ENCODE measurements at regions not wholly inside any gene's neighbourhood (a gene's known extent, or its start where the extent isn't known, plus 50 kb on each side); places are given as distances from the start of the nearest gene placed in this dataset.

- no peaks in the 10 kb centered on the region for H3K4me1 ChIP-seq (ENCODE audit: control insufficient read depth in 5 of 5, insufficient read depth in 5 of 5, low read length in 5 of 5)
- no peak overlapping the region for H3K4me3 ChIP-seq
- H3K9me3 ChIP-seq (ENCODE audit: control insufficient read depth in 4 of 4, insufficient read depth in 3 of 4, low read length in 3 of 4), result no peaks in the 10 kb centered on the region
- H3K27ac ChIP-seq (ENCODE audit: low read depth in 1 of 2, low read length in 1 of 2), result no peak overlapping the region
- DNase-seq (no peak), ATAC-seq (ENCODE audit: insufficient read depth, low FRiP score) (no peak)
- no peak overlapping the region for H3K9ac ChIP-seq (ENCODE audit: insufficient read depth in 1 of 2, low read length in 2 of 2)
- H3K27me3 ChIP-seq (ENCODE audit: control insufficient read depth in 3 of 3, insufficient read depth in 3 of 3, low read length in 2 of 3), result no peaks in the 10 kb centered on the region
- no peak for TF ChIP-seq CTCF (IDR thresholded peaks at IDR 0.05; ENCODE audit: control extremely low read depth, extremely low read depth)
- no peaks in the 10 kb centered on the region for H3K36me3 ChIP-seq (ENCODE audit: control insufficient read depth in 4 of 4, insufficient read depth in 4 of 4, low read length in 4 of 4)
- 52 to 68% methylated on average over 4 of the region's 4 CpGs for whole genome bisulfite sequencing, 2 donors
Observed at GRCh38 chr2:220335591-220335915, 708.1 kb downstream of the SLC4A3 start.

- 52 to 73% methylated on average over 2 of the region's 2 CpGs for WGBS, 2 donors
- no peaks in the 10 kb centered on the region for H3K27me3 ChIP-seq (ENCODE audit: control insufficient read depth in 3 of 3, insufficient read depth in 3 of 3, low read length in 2 of 3)
- no peak overlapping the region for H3K4me3 ChIP-seq
- DNase-seq, result no peak
- no peak for TF ChIP-seq CTCF (IDR thresholded peaks at IDR 0.05; ENCODE audit: control extremely low read depth, extremely low read depth)
- no peaks in the 10 kb centered on the region for H3K36me3 ChIP-seq (ENCODE audit: control insufficient read depth in 4 of 4, insufficient read depth in 4 of 4, low read length in 4 of 4)
- ATAC-seq (ENCODE audit: insufficient read depth, low FRiP score), result no peak
- H3K27ac ChIP-seq (ENCODE audit: low read depth in 1 of 2, low read length in 1 of 2), result no peak overlapping the region
- no peaks in the 10 kb centered on the region for H3K9me3 ChIP-seq (ENCODE audit: control insufficient read depth in 4 of 4, insufficient read depth in 3 of 4, low read length in 3 of 4)
- H3K9ac ChIP-seq (ENCODE audit: insufficient read depth in 1 of 2, low read length in 2 of 2), result no peak overlapping the region
- H3K4me1 ChIP-seq (ENCODE audit: control insufficient read depth in 5 of 5, insufficient read depth in 5 of 5, low read length in 5 of 5), result no peaks in the 10 kb centered on the region
Observed at GRCh38 chr2:220336771-220337170, 709.3 kb downstream of the SLC4A3 start.

- ATAC-seq (ENCODE audit: insufficient read depth, low FRiP score), result no peak
- no peak overlapping the region for H3K27ac ChIP-seq (ENCODE audit: low read depth in 1 of 2, low read length in 1 of 2)
- no peak overlapping the region for H3K4me3 ChIP-seq
- DNase-seq, result no peak
- H3K4me1 ChIP-seq (ENCODE audit: control insufficient read depth in 5 of 5, insufficient read depth in 5 of 5, low read length in 5 of 5), result no peaks in the 10 kb centered on the region
- no peak for TF ChIP-seq CTCF (IDR thresholded peaks at IDR 0.05; ENCODE audit: control extremely low read depth, extremely low read depth)
- no peak overlapping the region for H3K9ac ChIP-seq (ENCODE audit: insufficient read depth in 1 of 2, low read length in 2 of 2)
- WGBS, 2 donors, result 74 to 76% methylated on average over 2 of the region's 2 CpGs
- H3K36me3 ChIP-seq (ENCODE audit: control insufficient read depth in 4 of 4, insufficient read depth in 4 of 4, low read length in 4 of 4), result no peaks in the 10 kb centered on the region
- H3K9me3 ChIP-seq (ENCODE audit: control insufficient read depth in 4 of 4, insufficient read depth in 3 of 4, low read length in 3 of 4), result no peaks in the 10 kb centered on the region
- no peaks in the 10 kb centered on the region for H3K27me3 ChIP-seq (ENCODE audit: control insufficient read depth in 3 of 3, insufficient read depth in 3 of 3, low read length in 2 of 3)
Observed at GRCh38 chr2:220337611-220338440, 710.4 kb downstream of the SLC4A3 start.

GRCh38 chr2:220341014-220341413 lies 713.6 kb downstream of the SLC4A3 start:
- DNase-seq (no peak), ATAC-seq (ENCODE audit: insufficient read depth, low FRiP score) (no peak)
- 51 to 55% methylated on average over 3 of the region's 3 CpGs for WGBS, 2 donors
- Histone ChIP-seq H3K9ac (ENCODE audit: insufficient read depth in 1 of 2, low read length in 2 of 2) (no peak overlapping the region), H3K4me3 (no peak overlapping the region), H3K4me1 (ENCODE audit: control insufficient read depth in 5 of 5, insufficient read depth in 5 of 5, low read length in 5 of 5) (no peaks in the 10 kb centered on the region), H3K27ac (ENCODE audit: low read depth in 1 of 2, low read length in 1 of 2) (no peak overlapping the region), H3K27me3 (ENCODE audit: control insufficient read depth in 3 of 3, insufficient read depth in 3 of 3, low read length in 2 of 3) (no peaks in the 10 kb centered on the region), H3K36me3 (ENCODE audit: control insufficient read depth in 4 of 4, insufficient read depth in 4 of 4, low read length in 4 of 4) (no peaks in the 10 kb centered on the region), H3K9me3 (ENCODE audit: control insufficient read depth in 4 of 4, insufficient read depth in 3 of 4, low read length in 3 of 4) (no peaks in the 10 kb centered on the region)
- TF ChIP-seq CTCF (IDR thresholded peaks at IDR 0.05; ENCODE audit: control extremely low read depth, extremely low read depth), result no peak

Measured in lung (tissue), 11 donors.